GM12878 (cell line): ENCODE measurements at regions not wholly inside any gene's neighbourhood (a gene's known extent, or its start where the extent isn't known, plus 50 kb on each side); places are given as distances from the start of the nearest gene placed in this dataset.

Experiments
- ATAC-seq: fragments of 200-7000 bp; cut with Tn5 transposase; 3 replicates; pipeline ENCODE4 v1.9.1; 2020; ENCODE audit warnings: mild to moderate bottlenecking, moderate library complexity
- BruUV-seq: library from RNA; stranded (reverse); fragments of 400-500 nt; replicated peaks from 2 replicates; lab custom pipeline; 2021; lab: Mats Ljungman, UMichigan
- CTCF ChIA-PET: fragments of 300-600 bp; sonication (Branson Sonifier 250); formaldehyde crosslinking; extraction: SDS; loops from one replicate; lab custom pipeline; 2021; ENCODE audit warnings: inconsistent platforms; lab: Yijun Ruan, JAX
- POLR2A ChIA-PET: fragments of 350-600 bp; formaldehyde crosslinking; extraction: SDS; loops from one replicate; lab custom pipeline; 2021; ENCODE audit warnings: inconsistent platforms; lab: Charles Lee
- RAD21 ChIA-PET: fragments of 300-600 bp; sonication (Branson Sonifier 250); formaldehyde crosslinking; loops from one replicate; lab custom pipeline; 2023; ENCODE audit warnings: antibody characterized with exemption; ENCODE audit not compliant: unreplicated experiment; lab: Charles Lee
- SMC1A ChIA-PET: fragments of 300-600 bp; sonication (Branson Sonifier 250); formaldehyde crosslinking; loops from one replicate; lab custom pipeline; 2023; ENCODE audit not compliant: unreplicated experiment, uncharacterized antibody; lab: Charles Lee
- DNase-seq: peaks from one replicate; pipeline ENCODE4 v3.0.0-alpha.2; 2011; ENCODE audit warnings: low read depth, low spot score
- FAIRE-seq: peaks from 3 replicates; lab custom pipeline; 2011; peaks lifted over from hg19 to GRCh38; lab: Jason Lieb, UNC
- H2AFZ ChIP-seq: 2 replicates; pipeline ENCODE4 v1.6.0; 2011; ENCODE audit warnings: low read depth, low read length, control low read depth; ENCODE audit not compliant: control insufficient read depth
- H3K27ac ChIP-seq: 2 replicates; pipeline ENCODE4 v1.5.1; 2011; ENCODE audit warnings: control low read depth; ENCODE audit not compliant: control insufficient read depth, insufficient read depth
- H3K27me3 ChIP-seq, 2 experiments: replicated peaks in 1 of 2; 2 replicates each; pipeline versions ENCODE4 v1.6.0 to v1.6.1; 2011; ENCODE audit warnings: low read length in 1 of 2; ENCODE audit not compliant: control insufficient read depth in 2 of 2, insufficient read depth in 2 of 2
- H3K36me3 ChIP-seq, 2 experiments: 2 replicates each; pipeline ENCODE4 v1.5.1; 2011; ENCODE audit warnings: low read length in 1 of 2; ENCODE audit not compliant: control insufficient read depth in 2 of 2, insufficient read depth in 2 of 2
- H3K4me1 ChIP-seq: 2 replicates; pipeline ENCODE4 v1.6.1; 2011; ENCODE audit warnings: mild to moderate bottlenecking, low read length, moderate library complexity, mixed read lengths; ENCODE audit not compliant: control insufficient read depth, insufficient read depth
- H3K4me2 ChIP-seq: 2 replicates; pipeline ENCODE4 v1.6.0; 2011; ENCODE audit warnings: control low read depth; ENCODE audit not compliant: control insufficient read depth, insufficient read depth
- H3K4me3 ChIP-seq: fragments of 200-600 bp; sonication (generic); 2 replicates; pipeline ENCODE4 v1.5.1; 2016
- H3K79me2 ChIP-seq: 2 replicates; pipeline ENCODE4 v1.6.0; 2011; ENCODE audit warnings: low read length; ENCODE audit not compliant: control insufficient read depth, insufficient read depth
- H3K9ac ChIP-seq: 2 replicates; pipeline ENCODE4 v1.8.0; 2011; ENCODE audit warnings: low read length, control low read depth, mixed read lengths; ENCODE audit not compliant: control insufficient read depth, insufficient read depth
- H3K9me3 ChIP-seq: replicated peaks from 3 replicates; pipeline ENCODE4 v1.5.1; 2011; ENCODE audit warnings: mild to moderate bottlenecking, low read length; ENCODE audit not compliant: control insufficient read depth, insufficient read depth
- H4K20me1 ChIP-seq: 2 replicates; pipeline ENCODE4 v1.6.0; 2011; ENCODE audit not compliant: control insufficient read depth, insufficient read depth
- ATF2 ChIP-seq: IDR thresholded peaks from 2 replicates; pipeline ENCODE4 v1.6.1; 2012; ENCODE audit warnings: low read length, inconsistent platforms
- ATF3 ChIP-seq: IDR thresholded peaks from 2 replicates; pipeline ENCODE4 v1.6.1; 2011; ENCODE audit warnings: low read depth, mild to moderate bottlenecking, low read length, moderate library complexity, borderline replicate concordance; ENCODE audit errors: extremely low read depth
- ATF7 ChIP-seq: fragments of 450-650 bp; IDR thresholded peaks from 2 replicates; pipeline ENCODE4 v1.6.1; 2016; ENCODE audit warnings: low read depth, mild to moderate bottlenecking
- CBX5 ChIP-seq: sonication (generic); IDR thresholded peaks from 2 replicates; pipeline ENCODE4 v1.6.1; 2016; ENCODE audit warnings: low read depth, moderate library complexity, mild to moderate bottlenecking, inconsistent platforms
- ESRRA ChIP-seq: IDR thresholded peaks from 2 replicates; pipeline ENCODE4 v1.6.1; 2012; ENCODE audit warnings: mild to moderate bottlenecking, low read length, improper control_type of control experiment
- IRF5 ChIP-seq: fragments of 450-650 bp; IDR thresholded peaks from 2 replicates; pipeline ENCODE4 v1.6.1; 2017; ENCODE audit warnings: borderline replicate concordance
- NR2F1 ChIP-seq: fragments of 450-650 bp; conservative IDR thresholded peaks from 2 replicates; pipeline ENCODE4 v1.6.1; 2017; ENCODE audit warnings: mild to moderate bottlenecking
- RAD21 ChIP-seq: IDR thresholded peaks from 2 replicates; pipeline ENCODE4 v1.6.1; 2011; ENCODE audit warnings: mild to moderate bottlenecking, low read depth, low read length, moderate library complexity; ENCODE audit not compliant: insufficient read depth
- WRNIP1 ChIP-seq: IDR thresholded peaks from 2 replicates; pipeline ENCODE4 v1.6.1; 2011; ENCODE audit warnings: low read depth, low read length, improper control_type of control experiment, borderline replicate concordance
- YY1 ChIP-seq: IDR thresholded peaks from 2 replicates; pipeline ENCODE4 v1.6.1; 2011; ENCODE audit warnings: low read depth, mild to moderate bottlenecking, low read length
- ZNF207 ChIP-seq: fragments of 450-650 bp; IDR thresholded peaks from 2 replicates; pipeline ENCODE4 v1.6.1; 2014; ENCODE audit warnings: antibody characterized with exemption, mild to moderate bottlenecking, borderline replicate concordance
- ZNF592 ChIP-seq: fragments of 450-650 bp; IDR thresholded peaks from 2 replicates; pipeline ENCODE4 v1.6.1; 2017; ENCODE audit warnings: mild to moderate bottlenecking, moderate library complexity
- WGBS: methylation state at CpG from one replicate; pipeline ENCODE4 v1.1.6; 2016; ENCODE audit warnings: low lambda C conversion rate; ENCODE audit not compliant: insufficient replicate concordance, insufficient coverage; ENCODE audit errors: missing lambda C conversion rate; 5-methylcytosine and 5-hydroxymethylcytosine counted together
- in situ Hi-C: fragments of 300-500 bp; cut with MboI; formaldehyde crosslinking; loops from 9 replicates; pipeline ENCODE4 v1.14.3; 2018; ENCODE audit warnings: mixed read lengths
- intact Hi-C: fragments of 100-400 bp; cut with micrococcal nuclease; formaldehyde crosslinking; loops from one replicate; pipeline ENCODE4 v1.14.2; 2022; ENCODE audit not compliant: unreplicated experiment

- ATAC-seq (no peak), DNase-seq (no peak)
- intact Hi-C loops (loop anchor here (5.0 kb wide), 2 partner anchors 59 to 174 kb away; partner anchors contain the start of gene SLC4A7), in situ Hi-C loops (loop anchor here (25.0 kb wide), 1 partner anchor 519 kb away; no protein-coding TSS in a partner anchor)
- no peaks in the 10 kb centered on the region for H3K36me3 ChIP-seq
- H3K9ac ChIP-seq, result no peak overlapping the region
- H3K4me1 ChIP-seq, result no peaks in the 10 kb centered on the region
- CTCF ChIA-PET, result interaction anchor here (1.1 to 3.8 kb wide), 5 partner anchors 10 to 700 kb away, joined by 3 to 11 read pairs (median 7); no protein-coding TSS in a partner anchor
- TF ChIP-seq ATF3 (no peak), IRF5 (no peak), YY1 (no peak), ESRRA (no peak), RAD21 (no peak), CBX5 (no peak), WRNIP1 (no peak), ATF2 (no peak), ZNF592 (no peak), ATF7 (no peak), ZNF207 (no peak), NR2F1 (no peak)
- TF ChIP-seq, all 136 proteins: peak for 0
- Histone ChIP-seq H2AFZ (no peak overlapping the region), H4K20me1 (no peaks in the 10 kb centered on the region), H3K27ac (no peak overlapping the region), H3K4me2 (no peak overlapping the region), H3K4me3 (no peak overlapping the region), H3K9me3 (no peaks in the 10 kb centered on the region), H3K27me3 (no peaks in the 10 kb centered on the region), H3K79me2 (no peaks in the 10 kb centered on the region)
- no TSS peak for BruUV-seq
- no peak for FAIRE-seq
- ChIA-PET POLR2A (interaction anchor here (0.6 kb wide), 1 partner anchor 788 kb away, joined by 9 read pairs; no protein-coding TSS in a partner anchor), RAD21 (no interaction called here), SMC1A (interaction anchor here (0.7 to 1.5 kb wide), 4 partner anchors 8 to 380 kb away, joined by 3 read pairs; no protein-coding TSS in a partner anchor)
- 71% methylated on average over 1 of the region's 1 CpG for WGBS
Observed at GRCh38 chr3:27656790-27657189, 65.3 kb downstream of the EOMES start.
